Ascending aorta (tissue), 2 donors: ENCODE measurements at regions not wholly inside any gene's neighbourhood (a gene's known extent, or its start where the extent isn't known, plus 50 kb on each side); places are given as distances from the start of the nearest gene placed in this dataset.

Experiments used
- DNase-seq, 2 donors: peaks; one replicate each; pipeline ENCODE4 v3.0.0-alpha.2; 2019; ENCODE audit warnings: low spot score in 2 of 2
- H3K27ac ChIP-seq, 2 donors: fragments of 200-600 bp; sonication (generic); one replicate each; pipeline ENCODE4 v1.5.1; 2016 to 2017; ENCODE audit warnings: mild to moderate bottlenecking in 1 of 2
- H3K27me3 ChIP-seq: fragments of 200-600 bp; sonication (generic); one replicate; pipeline ENCODE4 v1.5.1; 2017
- H3K36me3 ChIP-seq, 2 donors: fragments of 200-600 bp; sonication (generic); one replicate each; pipeline ENCODE4 v1.5.1; 2016
- H3K4me1 ChIP-seq, 2 donors: fragments of 200-600 bp; sonication (generic); one replicate each; pipeline ENCODE4 v1.5.1; 2016 to 2017; ENCODE audit warnings: mild to moderate bottlenecking in 1 of 2
- H3K4me3 ChIP-seq, 2 donors: fragments of 200-600 bp; sonication (generic); one replicate each; pipeline ENCODE4 v1.5.1; 2016 to 2017; ENCODE audit warnings: mild to moderate bottlenecking in 1 of 2
- H3K9me3 ChIP-seq, 2 donors: fragments of 200-600 bp; sonication (generic); one replicate each; pipeline ENCODE4 v1.5.1; 2016
- CTCF ChIP-seq, 3 experiments: fragments of 200-600 bp in 2 of 3; fragments of 450-650 bp in 1 of 3; sonication (generic) in 2 of 3; IDR thresholded peaks; one replicate each; pipeline ENCODE4 v1.5.1; 2016 to 2019; ENCODE audit warnings: antibody characterized with exemption in 3 of 3, mild to moderate bottlenecking in 1 of 3, moderate library complexity in 1 of 3
- intact Hi-C: fragments of 100-400 bp; cut with DNase I; formaldehyde crosslinking; loops from one replicate; pipeline ENCODE4 v1.15.1; 2023

DNA sequence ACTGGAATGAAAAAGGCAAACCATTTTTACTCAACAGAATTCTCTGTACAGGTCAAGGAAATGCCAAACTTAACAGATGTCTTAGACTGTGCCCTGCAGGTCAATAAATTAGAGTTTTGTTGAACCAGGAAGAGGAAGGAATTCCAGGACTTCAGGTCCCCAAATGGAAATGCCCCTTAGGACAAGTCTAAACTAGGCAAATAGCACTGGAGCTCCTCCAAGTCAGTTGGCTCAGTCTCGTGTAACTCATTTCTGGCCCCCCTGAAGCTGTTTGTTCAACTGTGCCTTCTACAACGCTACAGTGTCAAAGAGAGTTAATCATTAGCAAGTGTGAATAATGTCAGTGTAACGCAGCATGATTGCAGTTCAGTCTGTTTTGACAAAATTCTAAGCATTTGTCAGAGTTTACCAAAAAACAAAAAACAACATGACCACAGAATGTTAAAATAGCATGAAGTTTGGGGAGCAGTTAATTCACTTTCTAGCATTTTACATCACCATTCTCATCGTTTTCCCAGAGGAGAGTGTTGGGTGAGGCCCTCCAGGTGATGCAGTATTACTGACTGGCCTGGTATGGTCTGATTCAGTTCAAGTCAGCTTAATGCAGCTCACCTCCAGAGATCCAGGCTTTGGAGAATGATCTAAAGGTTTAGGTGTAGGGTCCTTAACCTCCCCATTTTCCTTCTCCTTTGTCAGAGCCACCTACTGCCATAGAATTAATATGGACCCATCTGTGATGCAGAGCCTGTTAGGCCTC lies 108.1 kb downstream of the AQP4 start:
- Histone ChIP-seq H3K4me1 (no peaks in the 10 kb centered on the region), H3K27ac (no peak overlapping the region), H3K9me3 (no peaks in the 10 kb centered on the region), H3K36me3 (no peaks in the 10 kb centered on the region), H3K4me3 (no peak overlapping the region), H3K27me3 (no peaks in the 10 kb centered on the region)
- intact Hi-C loops = no loop called here
- no peak for DNase-seq
- no peak for TF ChIP-seq CTCF (IDR thresholded peaks at IDR 0.05)

- no peak for TF ChIP-seq CTCF (IDR thresholded peaks at IDR 0.05)
- Histone ChIP-seq H3K27ac (no peak overlapping the region), H3K4me1 (no peaks in the 10 kb centered on the region), H3K36me3 (no peaks in the 10 kb centered on the region), H3K4me3 (no peak overlapping the region), H3K27me3 (no peaks in the 10 kb centered on the region), H3K9me3 (no peaks in the 10 kb centered on the region)
- intact Hi-C loops = no loop called here
- no peak for DNase-seq
Measured at GRCh38 chr18:26756556-26756955, 109.0 kb downstream of the AQP4 start.

GRCh38 chr18:26746826-26747475 lies 118.6 kb downstream of the AQP4 start:
- Histone ChIP-seq H3K36me3 (no peaks in the 10 kb centered on the region), H3K4me3 (no peak overlapping the region), H3K27ac (no peak overlapping the region), H3K27me3 (no peaks in the 10 kb centered on the region), H3K4me1 (no peaks in the 10 kb centered on the region), H3K9me3 (no peaks in the 10 kb centered on the region)
- TF ChIP-seq CTCF (IDR thresholded peaks at IDR 0.05) = no peak
- DNase-seq = no peak
- intact Hi-C loops = no loop called here

DNA sequence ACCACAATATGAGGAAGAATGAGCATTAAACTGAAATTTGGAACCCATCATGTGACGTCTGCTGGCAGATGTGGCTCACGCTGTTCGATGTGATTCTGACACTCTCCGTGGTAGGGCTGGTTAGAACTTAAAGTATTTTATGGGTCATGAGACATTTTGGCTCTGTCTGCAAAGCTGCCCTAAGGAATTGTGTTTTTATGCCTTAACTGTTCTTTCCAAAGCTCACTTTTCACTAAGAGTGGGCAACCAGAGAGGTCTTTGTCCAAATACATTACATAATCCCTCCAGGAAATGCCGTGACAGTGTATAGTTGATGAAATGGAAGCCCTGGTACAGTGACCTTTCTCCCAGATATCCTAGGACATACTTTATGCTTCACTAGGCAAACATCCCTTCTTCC lies 119.1 kb downstream of the AQP4 start:
- H3K27me3 ChIP-seq = no peaks in the 10 kb centered on the region
- intact Hi-C loops = no loop called here
- H3K27ac ChIP-seq = no peak overlapping the region
- TF ChIP-seq CTCF (IDR thresholded peaks at IDR 0.05) = no peak
- H3K9me3 ChIP-seq = no peaks in the 10 kb centered on the region
- no peak for DNase-seq
- H3K4me3 ChIP-seq = no peak overlapping the region
- H3K4me1 ChIP-seq = no peaks in the 10 kb centered on the region
- H3K36me3 ChIP-seq = no peaks in the 10 kb centered on the region

- Histone ChIP-seq H3K4me3 (no peak overlapping the region), H3K36me3 (no peaks in the 10 kb centered on the region), H3K27me3 (no peaks in the 10 kb centered on the region), H3K4me1 (no peaks in the 10 kb centered on the region), H3K9me3 (no peaks in the 10 kb centered on the region), H3K27ac (no peak overlapping the region)
- DNase-seq = no peak
- intact Hi-C loops = no loop called here
- TF ChIP-seq CTCF (IDR thresholded peaks at IDR 0.05) = no peak
Measured at GRCh38 chr18:26745288-26746181, 120.0 kb downstream of the AQP4 start.
